Left ventricle myocardium inferior (tissue), 1 donor: ENCODE measurements at regions not wholly inside any gene's neighbourhood (a gene's known extent, or its start where the extent isn't known, plus 50 kb on each side); places are given as distances from the start of the nearest gene placed in this dataset.
"Not testable (repeated sequence)": the region's sequence is repeated elsewhere in the genome, so short reads cannot be mapped to it uniquely, and the experiment has no call there.

Experiments
- DNase-seq: peaks from one replicate; pipeline ENCODE4 v3.0.0-alpha.2; 2020
- H3K27ac ChIP-seq: fragments of 200-600 bp; replicated peaks from 2 replicates; pipeline ENCODE4 v1.8.0; 2021
- H3K27me3 ChIP-seq: fragments of 200-600 bp; 2 replicates; pipeline ENCODE4 v1.8.0; 2021; ENCODE audit warnings: low read depth
- H3K36me3 ChIP-seq: fragments of 200-600 bp; 2 replicates; pipeline ENCODE4 v1.8.0; 2021
- H3K4me1 ChIP-seq: fragments of 200-600 bp; 2 replicates; pipeline ENCODE4 v1.8.0; 2021
- H3K4me3 ChIP-seq: fragments of 200-600 bp; 2 replicates; pipeline ENCODE4 v1.8.0; 2021; ENCODE audit warnings: mild to moderate bottlenecking, moderate library complexity
- H3K9me3 ChIP-seq: fragments of 200-600 bp; replicated peaks from 2 replicates; pipeline ENCODE4 v1.8.0; 2021
- intact Hi-C: fragments of 100-400 bp; cut with micrococcal nuclease; formaldehyde crosslinking; loops from one replicate; pipeline ENCODE4 v1.11.0; 2022
- TF ChIP-seq, protein P1 (sequence below): fragments of 200-600 bp; IDR thresholded peaks from 2 replicates; pipeline ENCODE4 v1.8.0; 2021; ENCODE audit warnings: antibody characterized with exemption, mild to moderate bottlenecking, borderline replicate concordance
- donor health status: DM: no; HTN: yes; CAD: no; lungs with severe emphysema.

DNA sequence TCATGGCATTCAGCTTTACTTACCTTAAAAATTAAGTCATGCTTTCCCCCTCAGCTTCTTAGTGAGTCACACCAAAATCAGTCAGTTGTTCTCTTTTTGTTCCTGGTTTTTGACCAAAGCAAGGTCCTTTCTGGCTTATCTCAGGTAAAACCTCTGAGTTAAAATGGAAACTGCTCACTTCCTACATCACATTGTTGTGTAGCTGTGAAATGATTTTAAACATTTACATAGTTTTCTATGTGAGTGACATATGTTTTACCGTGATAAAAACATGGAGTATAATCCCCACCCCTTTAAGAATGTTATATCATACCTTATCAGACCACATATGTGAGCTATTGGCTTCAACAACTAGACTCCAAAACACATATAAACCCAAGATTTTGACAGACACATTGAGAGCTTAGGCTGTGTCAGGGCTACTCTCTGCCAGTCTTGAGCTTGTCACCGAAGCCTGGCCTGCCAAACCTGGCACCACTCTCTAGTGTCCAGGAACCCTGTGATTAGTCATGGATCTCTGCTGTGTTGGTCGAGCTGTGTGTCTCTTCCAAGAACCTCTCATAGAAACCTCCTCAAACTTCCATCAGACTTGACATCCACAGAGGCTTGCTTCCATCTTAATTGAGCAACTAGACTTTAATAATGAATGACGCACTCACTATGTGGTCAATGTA is 113.7 kb upstream of the FOXN2 start:
- H3K4me1 ChIP-seq, result no peaks in the 10 kb centered on the region
- intact Hi-C loops, result no loop called here

DNA sequence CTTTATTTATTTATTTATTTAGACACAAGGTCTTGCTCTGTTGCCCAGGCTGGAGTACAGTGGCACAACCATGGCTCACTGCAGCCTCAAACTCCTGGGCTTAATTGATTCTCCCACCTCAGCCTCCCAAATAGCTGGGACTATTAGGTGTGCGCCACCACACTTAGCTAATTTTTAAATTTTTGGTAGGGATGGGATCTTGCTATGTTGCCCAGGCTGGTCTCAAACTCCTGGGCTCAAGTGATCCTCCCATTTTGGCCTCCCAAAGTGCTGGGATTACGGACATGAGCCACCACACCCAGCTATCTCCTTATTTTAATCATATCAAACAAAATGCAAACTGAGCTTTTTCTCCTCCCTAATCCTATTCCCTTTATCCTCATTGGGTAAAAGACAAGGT is 113.0 kb upstream of the FOXN2 start:
- H3K27ac ChIP-seq, H3K4me1 ChIP-seq, H3K4me3 ChIP-seq, intact Hi-C loops, DNase-seq, H3K36me3 ChIP-seq, H3K9me3 ChIP-seq, H3K27me3 ChIP-seq: not testable (repeated sequence)

More for the DNA sequence above, 113.7 kb upstream of the FOXN2 start:
- Histone ChIP-seq H3K9me3 (no peaks in the 10 kb centered on the region), H3K27me3 (no peaks in the 10 kb centered on the region), H3K4me3 (no peak overlapping the region), H3K27ac (no peak overlapping the region), H3K36me3 (no peaks in the 10 kb centered on the region)
- TF ChIP-seq, protein P1, sequence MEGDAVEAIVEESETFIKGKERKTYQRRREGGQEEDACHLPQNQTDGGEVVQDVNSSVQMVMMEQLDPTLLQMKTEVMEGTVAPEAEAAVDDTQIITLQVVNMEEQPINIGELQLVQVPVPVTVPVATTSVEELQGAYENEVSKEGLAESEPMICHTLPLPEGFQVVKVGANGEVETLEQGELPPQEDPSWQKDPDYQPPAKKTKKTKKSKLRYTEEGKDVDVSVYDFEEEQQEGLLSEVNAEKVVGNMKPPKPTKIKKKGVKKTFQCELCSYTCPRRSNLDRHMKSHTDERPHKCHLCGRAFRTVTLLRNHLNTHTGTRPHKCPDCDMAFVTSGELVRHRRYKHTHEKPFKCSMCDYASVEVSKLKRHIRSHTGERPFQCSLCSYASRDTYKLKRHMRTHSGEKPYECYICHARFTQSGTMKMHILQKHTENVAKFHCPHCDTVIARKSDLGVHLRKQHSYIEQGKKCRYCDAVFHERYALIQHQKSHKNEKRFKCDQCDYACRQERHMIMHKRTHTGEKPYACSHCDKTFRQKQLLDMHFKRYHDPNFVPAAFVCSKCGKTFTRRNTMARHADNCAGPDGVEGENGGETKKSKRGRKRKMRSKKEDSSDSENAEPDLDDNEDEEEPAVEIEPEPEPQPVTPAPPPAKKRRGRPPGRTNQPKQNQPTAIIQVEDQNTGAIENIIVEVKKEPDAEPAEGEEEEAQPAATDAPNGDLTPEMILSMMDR, result no peak
- no peak for DNase-seq

GRCh38 chr2:48202863-48203642 is 111.4 kb upstream of the FOXN2 start:
- no peaks in the 10 kb centered on the region for H3K36me3 ChIP-seq
- DNase-seq, result no peak
- no peaks in the 10 kb centered on the region for H3K27me3 ChIP-seq
- H3K9me3 ChIP-seq, result no peaks in the 10 kb centered on the region
- no peak overlapping the region for H3K27ac ChIP-seq
- intact Hi-C loops, result no loop called here
- H3K4me1 ChIP-seq, result peaks cover 4% of the 10 kb centered on the region
- H3K4me3 ChIP-seq, result no peak overlapping the region
- TF ChIP-seq, protein P1, result no peak

DNA sequence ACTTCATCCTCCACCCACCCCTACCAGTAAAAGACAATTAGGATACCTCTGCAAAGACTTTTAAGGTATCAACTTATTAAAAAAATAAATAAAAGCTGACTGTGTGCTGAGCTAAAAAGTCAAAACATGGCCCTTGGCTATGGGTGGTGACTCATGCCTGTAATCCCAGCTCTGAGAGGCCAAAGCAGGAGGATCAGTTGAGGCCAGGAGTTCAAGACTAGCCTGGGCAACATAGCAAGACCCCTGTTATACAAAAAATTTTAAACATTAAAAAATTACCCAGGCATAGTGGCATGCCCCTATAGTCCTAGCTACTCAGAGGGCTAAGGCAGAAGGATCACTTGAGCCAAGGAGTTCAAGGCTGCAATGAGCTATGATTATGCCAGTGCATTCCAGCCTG is 110.8 kb upstream of the FOXN2 start:
- no peak for DNase-seq
- Histone ChIP-seq H3K9me3 (no peaks in the 10 kb centered on the region), H3K27me3 (no peaks in the 10 kb centered on the region), H3K27ac (no peak overlapping the region), H3K4me3 (no peak overlapping the region), H3K36me3 (no peaks in the 10 kb centered on the region), H3K4me1 (peaks cover 6% of the 10 kb centered on the region)
- intact Hi-C loops, result no loop called here
- TF ChIP-seq, protein P1, result no peak

DNA sequence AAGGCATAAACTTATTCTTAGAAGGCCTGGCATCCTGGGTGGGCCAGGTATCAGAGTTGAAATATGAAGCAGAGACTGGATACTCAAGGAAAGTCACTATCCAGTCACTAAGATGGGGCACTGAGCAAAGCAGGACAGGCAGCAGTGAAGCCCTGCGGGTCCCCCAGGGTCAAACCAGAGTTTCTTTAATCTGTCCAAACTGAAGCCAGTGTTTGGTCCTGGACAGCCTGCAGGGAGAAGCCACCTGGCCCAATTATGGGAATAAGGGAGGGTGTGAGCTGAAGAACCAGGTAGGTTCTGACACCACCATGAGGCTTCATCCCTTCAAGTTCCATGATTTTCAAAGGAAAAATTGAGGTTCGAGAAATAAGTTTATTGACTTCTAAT is 109.7 kb upstream of the FOXN2 start:
- DNase-seq, result no peak
- H3K4me1 ChIP-seq, result peaks cover 16% of the 10 kb centered on the region
- intact Hi-C loops, result no loop called here
- H3K9me3 ChIP-seq, result no peaks in the 10 kb centered on the region
- TF ChIP-seq, protein P1, result no peak
- H3K27ac ChIP-seq, result no peak overlapping the region
- no peaks in the 10 kb centered on the region for H3K27me3 ChIP-seq
- H3K4me3 ChIP-seq, result no peak overlapping the region
- H3K36me3 ChIP-seq, result no peaks in the 10 kb centered on the region

DNA sequence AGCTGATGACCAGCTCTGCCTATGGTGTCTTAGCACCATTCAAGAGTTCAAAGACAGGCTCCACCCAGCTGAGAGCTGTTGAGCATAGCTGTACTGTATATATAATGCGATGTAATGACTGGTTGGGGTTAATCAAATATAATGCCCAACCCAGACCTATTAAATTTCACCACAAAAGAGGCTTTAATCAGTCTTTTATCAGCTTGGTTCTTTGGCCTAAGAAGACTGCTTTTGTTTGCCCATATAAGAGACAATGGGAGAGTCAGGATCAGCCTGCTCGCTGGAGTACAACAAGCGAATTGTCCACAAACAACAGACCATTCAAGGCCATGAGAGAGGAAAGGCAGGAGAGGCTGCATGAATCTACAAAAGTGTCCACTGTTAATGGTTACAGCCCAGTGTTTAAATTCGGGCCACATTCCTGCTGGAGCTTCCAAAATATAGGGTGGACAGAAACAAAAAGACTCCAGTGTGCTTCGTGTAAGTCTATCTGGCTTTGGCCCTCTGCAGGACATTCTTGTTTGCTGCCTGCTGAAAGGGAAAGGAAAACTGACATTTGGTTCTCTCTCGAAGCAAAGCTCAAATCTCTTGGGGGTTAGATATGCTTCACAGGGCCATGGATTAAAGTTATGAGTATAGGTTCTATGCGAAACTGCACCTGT is 109.2 kb upstream of the FOXN2 start:
- Histone ChIP-seq H3K27me3 (no peaks in the 10 kb centered on the region), H3K36me3 (no peaks in the 10 kb centered on the region), H3K27ac (peak overlapping the region; percentile 14), H3K4me1 (peaks cover 20% of the 10 kb centered on the region), H3K9me3 (no peaks in the 10 kb centered on the region), H3K4me3 (no peak overlapping the region)
- TF ChIP-seq, protein P1, result no peak
- intact Hi-C loops, result no loop called here
- no peak for DNase-seq

DNA sequence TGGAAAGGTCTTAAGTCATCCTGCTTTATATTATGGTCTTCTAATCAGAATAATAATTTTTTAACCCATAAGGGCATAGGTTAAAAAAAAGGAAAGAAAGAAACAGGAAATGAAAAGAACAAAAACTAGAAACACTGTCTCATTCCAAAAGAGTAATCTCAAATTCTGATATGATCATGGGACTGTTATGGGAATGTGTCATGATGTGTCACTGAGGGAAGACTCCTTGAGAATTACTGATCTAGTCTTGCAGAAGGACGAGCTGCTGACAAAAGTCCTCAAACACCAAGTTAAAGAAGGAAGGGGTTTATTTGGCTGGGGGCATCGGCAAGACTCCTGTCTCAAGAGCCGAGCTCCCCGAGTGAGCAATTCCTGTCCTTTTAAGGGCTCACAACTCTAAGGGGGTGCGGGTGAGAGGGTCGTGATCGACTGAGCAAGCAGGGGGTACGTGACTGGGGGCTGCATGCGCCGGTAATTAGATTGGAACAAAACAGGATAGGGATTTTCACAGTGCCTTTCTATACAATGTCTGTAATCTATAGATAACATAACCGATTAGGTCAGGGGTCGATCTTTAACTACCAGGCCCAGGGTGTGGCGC is 108.3 kb upstream of the FOXN2 start:
- intact Hi-C loops, result not testable (repeated sequence)

More for the DNA sequence above, 108.3 kb upstream of the FOXN2 start:
- not testable (repeated sequence) for H3K4me3 ChIP-seq, DNase-seq, H3K27me3 ChIP-seq, H3K36me3 ChIP-seq, H3K9me3 ChIP-seq
- Histone ChIP-seq H3K27ac (peak overlapping the region; percentile 14), H3K4me1 (peaks cover 20% of the 10 kb centered on the region)
